RWPE2 (cell line): ENCODE measurements at regions not wholly inside any gene's neighbourhood (a gene's known extent, or its start where the extent isn't known, plus 50 kb on each side); places are given as distances from the start of the nearest gene placed in this dataset.

ENCODE experiments used
- ATAC-seq: fragments of 200-7000 bp; cut with Tn5 transposase; 3 replicates; pipeline ENCODE4 v1.9.1; 2021; ENCODE audit warnings: low read depth
- DNase-seq: peaks from one replicate; pipeline ENCODE4 v3.0.0-alpha.2; 2020; ENCODE audit warnings: low spot score
- H3K27ac ChIP-seq: fragments of 450-650 bp; 2 replicates; pipeline ENCODE4 v1.5.1; 2017; ENCODE audit warnings: mild to moderate bottlenecking; ENCODE audit not compliant: poor library complexity, severe bottlenecking
- H3K27me3 ChIP-seq: fragments of 250-450 bp; sonication (Bioruptor Pico); 2 replicates; pipeline ENCODE4 v1.5.1; 2021; ENCODE audit warnings: mild to moderate bottlenecking, moderate library complexity; ENCODE audit not compliant: insufficient read depth, poor library complexity, severe bottlenecking
- H3K36me3 ChIP-seq: fragments of 250-450 bp; sonication (Bioruptor Pico); 2 replicates; pipeline ENCODE4 v1.5.1; 2020; ENCODE audit warnings: low read depth, mild to moderate bottlenecking, moderate library complexity
- H3K4me1 ChIP-seq: fragments of 250-450 bp; sonication (Bioruptor Pico); 2 replicates; pipeline ENCODE4 v1.5.1; 2021; ENCODE audit warnings: mild to moderate bottlenecking, moderate library complexity; ENCODE audit not compliant: insufficient read depth, poor library complexity, severe bottlenecking
- H3K4me3 ChIP-seq: fragments of 250-450 bp; sonication (Bioruptor Pico); 2 replicates; pipeline ENCODE4 v1.5.1; 2021; ENCODE audit warnings: mild to moderate bottlenecking, moderate library complexity; ENCODE audit not compliant: severe bottlenecking
- H3K9me3 ChIP-seq: fragments of 250-450 bp; sonication (Bioruptor Pico); 2 replicates; pipeline ENCODE4 v1.5.1; 2021; ENCODE audit warnings: mild to moderate bottlenecking, moderate library complexity; ENCODE audit not compliant: severe bottlenecking
- CTCF ChIP-seq: fragments of 450-650 bp; IDR thresholded peaks from one replicate; pipeline ENCODE4 v1.5.1; 2017; ENCODE audit warnings: mild to moderate bottlenecking, moderate library complexity; ENCODE audit not compliant: poor library complexity, severe bottlenecking

- ATAC-seq, result peak; percentile 79
- peak overlapping the region; percentile 77 for H3K27ac ChIP-seq
- H3K4me1 ChIP-seq, result peaks cover 28% of the 10 kb centered on the region
- H3K9me3 ChIP-seq, result no peaks in the 10 kb centered on the region
- no peaks in the 10 kb centered on the region for H3K36me3 ChIP-seq
- no peaks in the 10 kb centered on the region for H3K27me3 ChIP-seq
- H3K4me3 ChIP-seq, result no peak overlapping the region
- no peak for DNase-seq
- no peak for TF ChIP-seq CTCF
These were observed 521.0 kb downstream of the KIF20B start for GRCh38 chr10:90222372-90222771.

DNA sequence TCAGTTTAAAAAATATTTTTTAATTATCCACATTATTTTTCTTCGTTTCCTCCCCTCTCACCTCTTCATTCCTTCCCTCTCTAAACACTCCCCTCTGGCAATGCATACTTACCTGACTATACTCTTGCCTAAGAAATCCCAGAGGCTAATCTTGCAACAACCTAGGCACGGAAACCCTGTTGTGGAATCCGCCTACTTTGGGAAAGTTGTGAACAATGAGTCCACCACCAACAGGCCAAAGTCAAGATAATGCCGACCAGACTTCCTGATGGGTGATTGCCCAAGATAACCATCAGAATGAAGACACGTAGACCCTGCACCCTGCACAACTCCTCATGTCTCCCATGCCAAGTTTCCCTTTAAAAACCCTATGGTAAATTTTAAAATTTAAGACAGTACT lies 521.5 kb downstream of the KIF20B start:
- Histone ChIP-seq H3K4me3 (no peak overlapping the region), H3K27me3 (no peaks in the 10 kb centered on the region), H3K4me1 (peaks cover 34% of the 10 kb centered on the region), H3K27ac (peak overlapping the region; percentile 77), H3K36me3 (no peaks in the 10 kb centered on the region), H3K9me3 (no peaks in the 10 kb centered on the region)
- ATAC-seq, result peak; percentile 37; the same call in 2 of the 3 replicates
- DNase-seq, result no peak
- TF ChIP-seq CTCF, result no peak

DNA sequence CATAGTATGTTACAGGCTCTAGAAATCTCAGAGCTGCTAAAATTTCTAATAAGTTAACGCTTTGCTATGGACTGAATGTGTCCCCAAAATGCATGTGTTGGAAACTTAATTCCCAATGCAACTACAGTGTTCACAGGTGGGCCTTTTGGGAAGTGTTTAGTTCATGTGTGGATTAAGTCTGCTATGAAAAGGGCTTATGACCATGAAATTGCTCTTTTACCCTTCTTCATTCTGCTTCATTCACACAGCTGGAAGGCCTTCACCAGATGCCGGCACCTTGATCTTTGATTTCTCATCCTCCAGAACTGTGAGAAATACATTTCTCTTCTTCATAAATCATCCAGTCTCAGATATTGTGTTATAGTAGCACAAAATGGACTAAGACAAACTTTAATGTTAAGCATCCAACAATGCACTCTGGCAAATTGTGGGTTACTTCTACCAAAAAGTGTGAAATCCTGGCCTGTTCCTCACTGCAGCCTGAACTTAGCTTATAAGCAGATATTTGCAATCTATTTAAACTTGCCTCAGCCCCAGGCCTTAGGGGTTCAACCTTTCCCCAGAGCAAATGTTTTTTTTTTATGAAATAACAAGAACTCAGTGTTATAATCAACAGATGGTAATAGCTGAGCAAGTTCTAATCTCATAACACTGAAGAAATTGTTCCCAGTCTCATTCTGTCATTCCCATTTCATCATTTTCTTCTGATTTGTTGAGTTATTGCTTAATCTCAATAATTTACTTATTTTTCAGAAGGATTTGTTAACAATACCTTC lies 523.6 kb downstream of the KIF20B start:
- no peak for DNase-seq
- H3K27ac ChIP-seq, result no peak overlapping the region
- H3K4me3 ChIP-seq, result no peak overlapping the region
- ATAC-seq, result no peak
- H3K9me3 ChIP-seq, result no peaks in the 10 kb centered on the region
- no peaks in the 10 kb centered on the region for H3K36me3 ChIP-seq
- H3K4me1 ChIP-seq, result peaks cover 39% of the 10 kb centered on the region
- no peaks in the 10 kb centered on the region for H3K27me3 ChIP-seq
- no peak for TF ChIP-seq CTCF

- no peak for DNase-seq
- peak overlapping the region; percentile 55 for H3K27ac ChIP-seq
- no peaks in the 10 kb centered on the region for H3K27me3 ChIP-seq
- TF ChIP-seq CTCF, result no peak
- no peak overlapping the region for H3K4me3 ChIP-seq
- ATAC-seq, result no peak
- H3K4me1 ChIP-seq, result peaks cover 38% of the 10 kb centered on the region
- no peaks in the 10 kb centered on the region for H3K9me3 ChIP-seq
- H3K36me3 ChIP-seq, result no peaks in the 10 kb centered on the region
These were observed 525.1 kb downstream of the KIF20B start for GRCh38 chr10:90226517-90226916.

- TF ChIP-seq CTCF, result no peak
- ATAC-seq (peak; percentile 88), DNase-seq (no peak)
- Histone ChIP-seq H3K4me1 (peaks cover 31% of the 10 kb centered on the region), H3K9me3 (no peaks in the 10 kb centered on the region), H3K36me3 (no peaks in the 10 kb centered on the region), H3K4me3 (no peak overlapping the region), H3K27me3 (no peaks in the 10 kb centered on the region), H3K27ac (peak overlapping the region; percentile 55)
These were observed 525.8 kb downstream of the KIF20B start for GRCh38 chr10:90227217-90227656.
